Stromal cell of bone marrow (primary cell): ENCODE measurements at regions not wholly inside any gene's neighbourhood (a gene's known extent, or its start where the extent isn't known, plus 50 kb on each side); places are given as distances from the start of the nearest gene placed in this dataset.
A peak's percentile ranks its signal among the peaks of the same experiment; 100 is the strongest.

Experiments used
- DNase-seq: peaks from one replicate; pipeline ENCODE4 v3.0.0-alpha.2; 2012; ENCODE audit warnings: low read depth

DNA sequence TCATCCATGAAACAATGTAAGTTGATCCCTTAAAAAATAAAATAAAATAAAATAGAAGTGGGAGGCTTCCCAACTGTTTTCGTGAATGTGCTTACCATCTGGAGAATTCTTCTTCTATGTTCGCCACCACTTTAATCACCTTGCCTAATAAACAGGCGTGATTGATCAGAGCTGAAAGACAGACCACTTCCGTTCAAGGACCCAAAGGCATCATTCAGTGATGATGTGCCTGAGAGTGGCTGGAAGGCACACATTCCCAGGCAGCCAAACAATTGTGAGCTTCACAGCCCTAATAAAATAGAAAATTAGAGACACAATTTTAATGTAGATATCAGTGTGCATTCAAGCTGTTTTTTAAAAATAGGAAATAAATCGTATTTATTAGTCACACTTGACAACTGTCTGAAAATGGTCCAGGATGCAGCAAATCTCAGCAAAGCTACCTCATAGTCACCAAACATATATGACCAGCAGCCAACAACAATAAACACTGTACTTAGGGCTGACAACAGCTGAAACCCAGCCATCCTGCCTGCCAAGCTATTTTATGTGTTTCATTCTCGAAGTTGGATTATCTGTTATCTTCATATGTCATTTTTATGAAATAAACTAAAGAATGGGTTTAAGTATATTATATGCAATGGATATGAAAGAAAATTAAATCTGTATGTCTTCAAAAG, 163.2 kb upstream of the FAM9B start:
- peak; percentile 3 for DNase-seq

DNA sequence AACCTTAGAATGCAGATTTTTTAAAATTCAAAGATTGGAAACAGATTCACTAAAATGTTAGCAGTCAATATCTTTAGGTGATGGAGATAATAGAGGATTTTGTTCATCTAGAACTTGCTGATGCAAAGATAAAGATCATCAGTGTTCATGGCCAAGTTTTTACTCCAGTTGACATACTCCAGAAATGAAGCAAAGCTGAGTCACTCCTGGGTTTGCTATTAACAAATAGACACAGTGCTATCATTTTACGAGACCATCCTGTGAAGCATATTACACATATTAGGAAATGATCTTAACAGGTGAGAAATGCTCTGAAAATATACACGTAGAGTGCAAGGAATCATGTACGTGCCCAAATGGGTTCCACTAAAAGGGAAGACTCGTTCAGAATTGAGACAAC, 170.6 kb upstream of the FAM9B start:
- peak; percentile 2 for DNase-seq

DNA sequence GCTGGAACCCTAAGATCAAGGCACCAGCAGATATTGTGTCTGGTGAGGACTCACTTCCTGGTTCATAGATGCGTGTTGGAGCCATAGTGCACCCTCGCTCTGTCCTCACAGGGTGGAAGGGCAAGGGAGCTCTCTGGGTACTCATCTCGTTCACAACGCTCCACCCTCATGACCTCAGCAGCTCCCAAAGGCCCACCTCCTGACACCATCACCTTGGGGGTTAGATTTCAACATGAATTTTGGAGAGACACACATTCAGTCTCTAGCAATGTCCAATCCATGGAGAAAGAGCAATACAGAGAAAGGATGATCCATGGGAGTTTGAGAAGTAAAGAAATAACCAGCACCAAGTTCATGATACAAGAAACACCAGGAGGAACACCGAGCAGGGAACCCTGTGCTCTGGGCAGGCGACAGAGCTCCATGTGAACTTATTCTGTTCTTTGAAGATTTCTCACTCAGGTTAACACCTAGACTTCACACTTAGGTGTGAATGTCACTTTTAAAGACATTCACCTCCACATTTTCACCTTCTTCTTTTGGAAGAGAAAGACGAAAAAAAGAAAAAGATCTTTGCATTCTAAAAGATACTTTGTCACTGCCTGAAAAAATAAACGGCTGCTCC, 171.8 kb upstream of the FAM9B start:
- no peak for DNase-seq

DNA sequence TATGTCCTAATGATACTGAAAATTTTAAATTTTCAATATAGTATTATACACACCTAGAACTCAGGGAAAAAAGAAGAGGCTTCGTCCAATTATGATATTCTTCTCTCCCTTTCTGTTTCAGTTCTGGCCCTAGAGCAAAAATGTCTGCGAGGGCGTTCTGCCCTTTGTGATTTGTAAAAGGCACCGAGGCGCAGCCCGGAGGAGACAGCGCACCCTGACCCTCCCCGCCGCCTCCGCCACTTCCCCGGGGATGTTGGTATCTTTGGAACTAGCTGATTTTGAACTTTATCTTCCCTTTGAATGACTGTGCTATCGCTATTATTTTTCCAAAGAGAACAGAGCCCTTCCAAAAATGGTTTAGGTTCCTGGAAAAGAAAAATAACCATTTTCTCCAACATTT, 173.2 kb upstream of the FAM9B start:
- no peak for DNase-seq

DNA sequence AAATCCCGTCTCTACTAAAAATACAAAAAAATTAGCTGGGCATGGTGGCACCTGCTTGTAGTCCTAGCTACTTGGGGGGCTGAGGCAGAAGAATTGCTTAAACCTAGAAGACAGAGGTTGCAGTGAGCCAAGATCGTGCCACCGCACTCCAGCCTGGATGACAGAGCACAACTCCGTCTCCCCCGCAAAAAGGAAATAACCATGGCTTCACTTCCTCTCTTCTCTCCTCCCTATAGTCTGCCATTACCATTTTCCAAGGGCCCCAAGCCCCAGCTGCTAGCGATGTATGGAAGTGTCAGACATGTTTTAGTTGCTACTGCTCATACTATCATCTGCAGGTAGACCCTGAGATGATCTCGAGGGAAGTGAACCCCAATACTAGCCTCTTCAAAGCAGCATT, 177.3 kb upstream of the FAM9B start:
- no peak for DNase-seq

DNA sequence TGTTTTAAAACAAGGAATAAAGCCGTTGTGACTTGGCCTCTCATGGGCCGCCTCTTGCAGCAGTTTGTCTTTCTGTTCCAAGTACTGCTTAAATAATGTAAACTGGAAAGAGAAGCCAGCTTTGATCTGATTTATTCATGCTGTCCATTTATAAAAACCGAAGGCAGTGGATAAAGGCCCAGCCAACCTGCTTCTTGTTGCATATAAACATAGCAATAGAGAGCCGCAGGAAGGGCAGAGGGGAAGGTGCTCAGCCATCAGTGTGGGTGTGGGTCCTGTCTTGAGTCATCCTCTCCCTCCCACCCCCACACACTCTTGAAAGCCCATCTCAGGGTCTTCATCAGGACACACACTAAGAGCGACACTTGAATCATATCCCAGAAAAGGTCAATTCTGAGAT, 187.9 kb upstream of the FAM9B start:
- DNase-seq: no peak

DNA sequence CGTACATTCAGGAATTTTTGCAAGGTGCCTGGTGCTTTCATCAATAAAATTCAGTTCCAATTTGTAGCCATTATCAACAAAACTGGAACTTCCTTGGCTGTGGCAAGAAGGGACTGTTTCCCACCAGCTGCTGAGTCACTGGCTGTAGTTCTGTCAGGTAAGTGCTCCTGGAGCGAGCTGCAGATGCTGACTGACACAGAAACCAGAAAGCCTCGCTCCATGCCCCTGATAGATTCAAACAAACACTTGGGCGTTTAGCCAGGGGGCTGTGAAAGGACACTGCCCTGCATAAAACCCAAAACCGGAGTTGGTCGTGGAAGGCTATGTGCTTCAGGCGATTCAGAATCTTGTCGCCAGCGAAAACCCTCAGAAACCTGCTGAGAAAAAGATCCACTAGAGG, 188.4 kb upstream of the FAM9B start:
- DNase-seq: no peak

DNA sequence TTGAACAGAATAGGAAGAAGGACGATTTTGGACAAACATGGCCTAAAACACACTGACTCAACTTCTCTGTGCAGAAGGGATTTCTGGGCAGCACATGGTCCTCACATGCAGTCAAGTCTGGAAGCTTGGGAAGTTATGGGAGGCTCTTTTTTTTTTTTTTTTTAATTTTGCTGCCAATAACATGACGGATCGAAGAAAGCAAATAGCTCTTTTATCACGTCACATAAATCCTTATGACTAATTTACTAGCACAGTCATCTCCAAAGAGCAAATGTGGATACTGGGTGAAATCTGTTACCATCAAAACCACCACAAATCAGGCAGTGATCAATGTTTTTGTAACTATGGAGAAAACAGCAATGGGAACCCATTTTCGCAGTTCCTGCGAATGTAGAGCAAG, 193.3 kb upstream of the FAM9B start:
- DNase-seq: no peak

DNA sequence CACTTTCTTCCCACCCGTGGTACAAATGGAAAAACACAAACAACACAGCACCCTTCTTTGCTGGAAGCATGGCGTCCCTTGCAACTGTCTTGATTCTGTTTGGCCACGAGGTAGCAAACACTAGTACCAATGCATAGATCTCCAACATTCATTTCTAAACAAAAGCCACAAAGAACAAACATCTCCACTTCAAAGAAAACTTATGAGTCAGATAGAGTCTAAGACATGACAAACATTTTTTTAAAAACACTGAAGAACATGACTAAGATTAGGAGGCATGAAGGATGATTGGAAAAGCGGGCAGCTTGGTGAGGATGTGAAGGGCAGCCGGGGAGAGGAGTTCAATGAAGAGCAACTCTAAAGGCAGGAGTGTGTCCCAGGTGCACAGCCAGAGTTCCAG, 197.6 kb upstream of the FAM9B start:
- no peak for DNase-seq

DNA sequence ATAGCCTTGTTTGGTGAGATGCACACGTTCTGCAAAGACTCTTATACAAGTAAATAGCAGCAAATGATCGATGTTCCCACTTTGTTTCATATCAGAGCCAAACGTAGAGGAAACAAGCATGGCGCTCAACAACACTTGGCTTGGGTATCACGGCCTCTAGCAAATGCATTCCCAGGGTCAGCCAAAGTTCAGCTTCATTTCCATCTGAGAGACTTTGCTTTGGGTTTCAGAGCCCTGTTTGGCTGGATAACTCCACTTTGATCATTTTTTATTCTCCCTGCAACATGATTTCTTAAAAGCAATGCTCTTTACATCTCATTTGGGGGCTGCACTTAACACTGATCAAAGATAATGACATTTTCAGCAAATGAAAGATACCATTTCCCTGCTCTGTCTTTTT, 199.2 kb upstream of the FAM9B start:
- DNase-seq: no peak

DNA sequence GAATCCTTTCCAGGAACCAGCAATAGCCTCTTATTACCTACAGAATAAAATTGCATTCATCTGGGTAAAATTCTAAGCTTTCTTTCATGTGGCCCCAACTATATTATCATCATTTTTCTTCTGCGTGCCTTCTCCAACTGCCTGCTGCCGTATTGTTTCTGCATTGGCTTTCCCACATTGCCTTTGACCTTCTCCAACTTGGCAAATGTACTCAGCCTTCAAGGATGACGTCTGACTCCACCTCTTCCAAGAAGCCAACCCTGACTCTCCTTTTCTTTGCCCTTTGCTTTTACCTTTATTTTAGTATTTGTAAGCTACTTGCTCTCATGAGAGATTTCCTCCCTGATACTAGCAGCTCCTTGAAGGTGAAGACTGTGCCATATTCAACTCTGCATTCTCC, 200.4 kb upstream of the FAM9B start:
- DNase-seq: no peak

DNA sequence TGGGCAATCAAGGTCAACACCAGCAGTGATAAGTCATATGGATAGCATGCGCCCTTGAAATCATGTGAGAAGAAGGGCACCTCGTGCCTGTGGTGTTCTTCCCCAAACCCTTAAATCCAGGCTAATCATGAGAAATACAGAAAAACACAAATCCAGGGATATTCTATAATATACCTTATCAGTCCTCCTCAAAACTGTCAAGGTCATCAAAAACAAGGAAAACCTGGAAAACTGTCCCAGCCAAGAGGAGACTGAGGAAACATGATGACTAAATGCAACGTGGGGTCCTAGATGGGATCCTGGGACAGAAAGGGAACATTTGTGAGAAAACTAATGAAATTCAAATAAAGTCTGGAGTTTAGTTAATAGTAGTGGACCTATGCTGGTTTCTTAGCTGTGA, 201.8 kb upstream of the FAM9B start:
- no peak for DNase-seq

DNA sequence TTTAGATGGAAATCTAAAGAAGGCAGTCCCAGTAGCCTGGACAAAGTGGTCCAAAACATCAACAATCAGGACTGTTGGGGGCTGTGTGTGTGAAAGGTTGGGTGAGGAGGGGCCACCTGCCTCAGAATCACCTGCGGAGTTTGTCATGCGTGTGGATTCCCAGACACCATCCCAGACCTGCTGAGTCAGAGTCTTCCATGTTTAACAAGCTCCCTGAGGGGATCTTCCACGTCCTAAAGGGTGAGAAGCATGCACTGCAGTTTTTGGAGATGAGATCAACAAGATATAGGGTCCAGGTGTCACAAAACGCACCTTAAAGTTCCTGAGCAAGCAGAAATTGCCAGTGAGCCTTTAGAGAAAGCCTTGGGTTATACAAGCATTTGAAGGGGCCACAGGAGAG, 207.0 kb upstream of the FAM9B start:
- DNase-seq: no peak

DNA sequence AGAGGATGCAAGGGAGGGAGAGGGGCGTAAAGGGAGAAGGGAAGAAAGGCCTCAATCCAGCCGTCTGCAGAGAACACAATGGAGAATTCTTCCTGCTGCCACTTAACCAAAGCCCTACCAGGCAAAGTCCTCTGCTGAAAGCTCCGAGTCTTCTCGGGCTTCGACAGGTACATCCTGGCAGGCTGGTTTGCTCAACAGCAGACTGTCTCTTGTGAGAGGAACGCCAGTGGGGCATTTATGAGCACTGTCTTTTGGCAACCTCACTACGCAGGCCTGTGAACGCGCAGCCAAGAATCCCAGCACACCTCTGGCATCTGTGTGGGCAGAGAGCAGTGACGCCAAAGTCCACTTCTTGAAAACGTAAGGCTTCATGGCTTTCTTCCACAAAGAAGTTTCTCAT, 207.5 kb upstream of the FAM9B start:
- DNase-seq: no peak

DNA sequence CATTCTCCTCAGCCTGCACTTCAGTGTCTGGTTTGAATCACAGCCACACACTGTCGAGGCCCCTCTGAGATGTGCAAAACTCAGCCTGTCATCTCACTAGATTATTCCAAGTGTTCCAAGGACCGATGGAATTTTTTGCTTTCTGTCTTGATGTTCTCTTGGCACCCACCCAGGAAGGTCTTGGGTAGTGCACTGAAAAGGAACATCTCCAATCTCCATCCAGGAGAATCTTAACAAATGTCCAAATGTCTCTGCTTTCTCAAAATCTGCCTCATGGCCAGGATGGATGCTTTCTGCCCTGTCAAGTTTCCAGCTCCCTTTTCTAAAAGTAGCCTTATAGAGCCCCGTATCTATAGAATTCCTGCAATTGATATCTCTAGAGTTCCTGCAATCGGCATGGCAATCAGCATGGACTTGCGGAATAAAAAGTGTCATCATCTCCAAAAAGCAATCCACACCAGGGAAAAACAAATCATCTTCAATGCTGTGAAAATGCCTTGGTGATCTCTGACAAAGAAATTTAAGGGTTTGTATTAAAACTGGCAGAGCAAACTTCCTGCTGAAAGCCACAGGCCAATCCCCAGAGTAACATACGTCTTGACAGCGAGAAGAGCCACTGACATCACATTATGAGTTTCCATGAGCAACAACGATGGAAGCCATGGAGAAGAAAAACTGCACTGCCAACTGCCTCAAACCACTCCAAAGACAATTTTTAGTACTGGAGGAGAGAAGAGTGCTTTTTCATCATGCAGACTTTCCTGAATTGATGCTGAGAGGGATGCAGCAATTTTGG, 215.3 kb upstream of the FAM9B start:
- peak; percentile 62 for DNase-seq

DNA sequence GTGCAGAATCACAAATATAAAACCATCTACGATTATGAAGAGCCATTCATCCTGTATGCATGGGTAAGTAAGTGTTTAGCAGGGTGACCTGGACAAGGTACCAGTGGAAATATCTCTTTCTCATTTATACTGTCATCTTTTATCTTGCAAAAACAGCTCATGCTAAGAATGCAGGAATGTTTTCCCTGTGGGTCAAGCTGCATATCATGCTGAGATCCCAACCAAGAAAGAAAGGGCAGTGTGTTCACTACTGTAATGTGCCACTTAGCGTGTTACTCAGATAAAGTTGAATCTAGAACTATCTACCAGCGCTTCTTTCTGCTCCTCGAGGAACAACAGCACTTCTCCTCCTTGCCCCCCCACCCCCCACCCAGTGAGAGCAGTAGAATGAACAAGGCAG, 212.7 kb upstream of the TBL1X start:
- DNase-seq: no peak

DNA sequence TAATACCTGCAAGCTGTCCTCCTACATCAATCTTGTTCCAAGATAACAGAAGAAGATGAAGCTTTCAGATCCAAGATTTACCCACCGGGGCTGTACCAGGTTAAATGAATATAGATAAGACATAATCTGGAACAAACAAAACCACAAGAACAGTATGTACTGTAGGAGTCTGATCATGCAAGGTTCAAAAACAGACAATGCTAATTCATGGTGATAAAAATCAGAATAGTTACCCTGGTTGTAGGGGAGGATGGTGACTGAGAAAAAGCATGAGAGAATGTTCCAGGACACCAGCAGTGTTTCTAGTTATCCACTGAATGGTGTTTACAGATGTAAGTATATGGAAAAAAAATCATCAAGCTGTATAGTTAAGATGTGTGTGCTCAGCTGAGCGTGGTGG, 211.6 kb upstream of the TBL1X start:
- no peak for DNase-seq

DNA sequence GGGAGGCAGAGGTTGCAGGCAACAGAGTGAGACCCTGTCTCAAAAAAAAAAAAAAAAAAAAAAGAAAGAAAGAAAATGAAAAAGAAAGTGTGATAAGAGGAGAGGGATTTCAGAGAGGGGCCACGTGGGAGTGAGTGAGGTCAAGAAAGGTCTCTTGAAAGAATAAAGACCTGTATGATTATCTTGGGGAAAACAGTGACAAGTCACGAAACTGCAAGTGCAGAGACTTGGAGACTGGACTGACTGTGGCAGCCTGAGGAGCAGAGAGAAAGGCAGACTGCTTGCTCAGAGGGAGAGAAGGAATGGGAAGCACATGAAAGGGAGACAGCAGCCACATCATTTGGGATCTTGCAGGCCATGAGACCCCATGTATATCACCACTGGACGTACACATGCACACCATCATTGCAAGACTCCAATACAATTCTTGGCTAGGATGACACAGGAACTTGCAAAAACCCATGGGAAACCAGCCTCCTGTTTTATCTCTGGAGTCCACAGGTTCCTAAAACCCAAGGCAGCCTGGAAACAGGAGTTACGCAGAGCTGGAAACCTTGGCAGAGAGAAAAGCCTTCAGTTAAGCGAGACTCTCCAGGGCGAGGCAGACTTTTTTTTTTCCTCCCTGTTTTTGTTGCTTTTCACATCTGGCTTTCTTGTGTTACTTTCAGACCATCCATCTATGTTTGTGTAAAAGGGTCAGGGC, 207.0 kb upstream of the TBL1X start:
- DNase-seq: no peak

DNA sequence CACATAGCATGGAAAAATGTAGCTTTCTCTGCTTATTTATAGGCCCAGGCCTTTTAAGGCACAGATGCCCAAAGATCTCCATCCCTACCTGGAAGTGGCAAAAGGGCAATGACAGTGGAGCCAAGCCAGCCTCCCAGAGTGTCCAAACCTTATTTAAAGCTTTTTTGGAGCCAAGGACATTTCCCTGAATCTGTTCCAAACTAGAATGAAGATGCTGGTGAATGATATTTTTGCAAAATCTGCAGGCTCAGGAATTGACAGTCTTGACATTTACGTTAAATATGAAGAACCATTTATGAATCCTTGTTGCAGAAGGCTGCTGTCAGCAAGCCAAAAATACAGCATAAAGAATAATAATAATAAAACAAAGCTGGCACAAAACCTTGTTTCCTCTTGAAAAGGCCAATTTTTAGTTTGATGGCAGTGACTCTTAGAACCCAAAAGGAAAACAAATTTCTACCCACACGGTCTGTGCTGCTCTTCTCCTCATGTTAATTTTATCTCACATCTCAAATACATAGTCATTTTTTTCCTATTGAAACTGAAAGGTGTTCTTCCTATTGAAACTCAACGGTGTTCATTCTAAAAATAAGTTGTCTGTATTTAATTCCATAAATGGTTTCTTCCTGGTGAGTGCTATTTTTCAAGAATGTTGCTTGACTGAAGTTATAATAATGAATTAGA, 206.3 kb upstream of the TBL1X start:
- no peak for DNase-seq

DNA sequence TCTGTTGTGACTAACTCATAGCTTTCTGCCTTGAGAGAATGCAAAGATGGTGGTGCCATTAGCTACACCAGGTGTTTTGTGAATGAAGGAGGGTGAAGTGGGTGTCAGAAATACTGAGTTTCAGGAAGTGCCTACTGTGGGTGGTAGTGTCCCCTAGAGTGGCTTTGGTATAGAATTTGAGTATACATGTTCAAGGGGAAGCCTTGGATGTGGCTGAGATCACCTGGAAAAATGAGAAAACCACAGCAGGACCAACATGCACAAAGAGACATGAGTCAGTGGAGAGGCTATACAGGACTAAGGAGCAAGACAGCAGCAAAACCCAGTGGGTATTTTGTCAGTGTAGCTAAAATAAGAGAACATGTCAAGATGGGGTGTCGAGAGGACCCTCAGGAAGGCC, 204.3 kb upstream of the TBL1X start:
- no peak for DNase-seq

DNA sequence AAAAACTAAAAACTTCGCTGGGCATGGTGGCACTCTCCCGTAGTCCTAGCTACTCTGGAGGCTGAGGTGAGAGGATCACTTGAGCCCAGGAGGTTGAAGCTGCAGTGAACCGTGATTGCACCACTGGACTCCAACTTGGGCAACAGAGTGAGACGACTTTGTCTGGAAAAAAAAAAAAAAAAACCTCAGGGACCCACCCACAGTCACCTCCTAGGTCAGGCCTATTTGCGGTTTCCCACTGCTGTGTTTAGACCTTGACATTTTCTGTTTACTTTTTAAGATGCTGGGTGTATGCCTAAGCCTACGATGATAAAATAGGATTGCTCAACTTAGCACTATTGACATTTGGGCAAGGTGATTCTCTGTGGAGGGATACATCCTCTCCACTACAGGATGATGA, 197.4 kb upstream of the TBL1X start:
- DNase-seq: no peak

DNA sequence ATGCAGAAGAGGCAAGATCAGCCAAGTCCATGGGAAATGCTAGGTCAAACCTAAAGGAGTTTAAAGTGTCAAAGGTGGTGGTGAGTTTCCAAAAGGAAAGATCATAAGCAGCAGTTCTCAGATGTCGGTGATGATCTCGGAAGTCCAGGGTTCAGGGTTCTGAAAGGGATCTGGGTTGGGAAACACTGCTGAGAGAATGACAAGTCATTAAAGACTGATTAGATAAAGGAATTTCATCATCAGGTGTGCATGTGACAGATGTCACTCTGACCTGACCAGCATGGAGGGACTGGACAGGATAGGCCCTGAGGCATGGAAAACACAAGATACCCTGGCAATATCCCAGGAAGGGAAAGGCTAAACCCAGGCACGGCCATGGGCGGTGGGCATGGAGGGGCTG, 195.7 kb upstream of the TBL1X start:
- no peak for DNase-seq
